ENCODE measurements at regions not wholly inside any gene's neighbourhood (a gene's known extent, or its start where the extent isn't known, plus 50 kb on each side); places are given as distances from the start of the nearest gene placed in this dataset.
"Not testable (repeated sequence)": the region's sequence is repeated elsewhere in the genome, so short reads cannot be mapped to it uniquely, and the experiment has no call there.

GRCh38 chr3:168813225-168813802 lies 717.6 kb upstream of the GOLIM4 start:
- intact Hi-C loops (cut with micrococcal nuclease), result no loop called here
- DNase-seq, result no peak

DNA sequence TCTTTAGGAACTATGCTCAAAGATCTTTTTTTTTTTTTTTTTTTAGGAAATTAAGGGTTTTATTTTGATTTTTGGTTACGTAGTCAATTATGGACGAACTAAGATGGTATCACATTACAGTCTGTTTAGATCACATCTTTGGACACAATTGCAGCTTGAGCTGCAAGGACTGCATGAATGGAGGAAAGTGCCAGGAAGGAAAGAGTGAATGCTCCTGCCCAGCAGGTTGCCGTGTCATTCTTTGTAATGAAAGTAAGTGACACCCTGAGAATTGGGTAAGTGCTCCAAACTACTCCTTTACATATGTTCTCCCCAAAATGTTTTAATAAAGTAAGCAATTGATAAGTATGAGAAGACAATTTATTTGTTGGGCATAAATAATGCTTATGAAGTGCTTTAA lies 716.5 kb upstream of the GOLIM4 start:
- ATAC-seq (no peak), DNase-seq (no peak)
- intact Hi-C loops (cut with micrococcal nuclease), result no loop called here

More at GRCh38 chr3:168813225-168813802, 717.6 kb upstream of the GOLIM4 start:
- no peak for ATAC-seq

DNA sequence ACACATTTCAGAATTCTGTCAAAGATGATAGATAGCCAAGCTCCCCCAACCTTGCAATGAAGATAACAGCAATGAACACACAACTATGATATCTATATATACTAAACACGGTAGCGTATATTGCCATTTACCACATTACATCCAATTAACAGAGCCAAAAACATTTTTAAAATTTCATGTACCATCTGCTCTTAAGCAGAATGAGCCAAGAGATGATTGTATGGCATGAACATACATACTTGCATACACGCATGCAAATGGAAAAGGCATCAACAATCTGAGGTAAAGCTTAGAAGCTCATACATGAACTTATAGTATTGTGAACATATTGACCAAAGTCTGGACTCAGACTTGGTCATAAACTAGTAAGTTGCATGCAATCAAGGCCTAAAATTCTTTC lies 712.9 kb upstream of the GOLIM4 start:
- ATAC-seq, result no peak
- no peak for DNase-seq
- intact Hi-C loops (cut with micrococcal nuclease), result no loop called here

GRCh38 chr3:168807448-168807847 lies 711.7 kb upstream of the GOLIM4 start:
- intact Hi-C loops (cut with micrococcal nuclease), result no loop called here
- no peak for DNase-seq
- no peak for ATAC-seq

DNA sequence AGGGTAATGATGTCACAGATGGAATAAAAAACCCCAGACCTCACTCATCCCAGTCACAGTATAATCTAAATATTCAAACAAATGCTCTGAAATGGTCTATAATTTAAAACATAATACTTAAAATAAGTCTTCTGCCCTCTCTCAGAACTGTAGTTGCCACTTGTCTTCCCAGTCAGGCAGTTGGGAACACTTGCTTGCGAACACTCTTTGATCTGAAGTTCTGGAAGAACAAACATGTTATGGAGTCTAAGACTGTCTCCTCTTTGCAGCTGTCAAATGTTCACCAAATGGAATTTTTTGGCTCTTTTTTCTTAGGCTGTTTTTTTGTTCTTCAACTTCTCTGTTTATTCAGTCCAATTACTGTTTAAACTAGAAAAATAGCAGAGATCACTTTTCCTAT lies 711.1 kb upstream of the GOLIM4 start:
- DNase-seq (no peak), ATAC-seq (no peak)
- intact Hi-C loops (cut with micrococcal nuclease), result no loop called here

GRCh38 chr3:168803536-168803935 lies 707.8 kb upstream of the GOLIM4 start:
- intact Hi-C loops (cut with micrococcal nuclease), result no loop called here
- no peak for ATAC-seq
- no peak for DNase-seq

- ATAC-seq, result no peak
Observed at GRCh38 chr3:168802766-168803165, 707.0 kb upstream of the GOLIM4 start.

GRCh38 chr3:168801794-168802193 lies 706.1 kb upstream of the GOLIM4 start:
- DNase-seq (no peak), ATAC-seq (no peak)
- intact Hi-C loops (cut with micrococcal nuclease), result no loop called here

More at GRCh38 chr3:168802766-168803165, 707.0 kb upstream of the GOLIM4 start:
- intact Hi-C loops (cut with micrococcal nuclease), result no loop called here
- DNase-seq, result no peak

GRCh38 chr3:168796339-168796738 lies 700.6 kb upstream of the GOLIM4 start:
- intact Hi-C loops (cut with micrococcal nuclease), result no loop called here
- DNase-seq (no peak), ATAC-seq (no peak)

- intact Hi-C loops (cut with micrococcal nuclease), result no loop called here
- no peak for ATAC-seq
Observed at GRCh38 chr3:168794427-168794826, 698.7 kb upstream of the GOLIM4 start.

GRCh38 chr3:168782193-168782592 lies 686.5 kb upstream of the GOLIM4 start:
- no peak for DNase-seq
- no peak for ATAC-seq
- intact Hi-C loops (cut with micrococcal nuclease), result no loop called here

More at GRCh38 chr3:168794427-168794826, 698.7 kb upstream of the GOLIM4 start:
- DNase-seq, result no peak

DNA sequence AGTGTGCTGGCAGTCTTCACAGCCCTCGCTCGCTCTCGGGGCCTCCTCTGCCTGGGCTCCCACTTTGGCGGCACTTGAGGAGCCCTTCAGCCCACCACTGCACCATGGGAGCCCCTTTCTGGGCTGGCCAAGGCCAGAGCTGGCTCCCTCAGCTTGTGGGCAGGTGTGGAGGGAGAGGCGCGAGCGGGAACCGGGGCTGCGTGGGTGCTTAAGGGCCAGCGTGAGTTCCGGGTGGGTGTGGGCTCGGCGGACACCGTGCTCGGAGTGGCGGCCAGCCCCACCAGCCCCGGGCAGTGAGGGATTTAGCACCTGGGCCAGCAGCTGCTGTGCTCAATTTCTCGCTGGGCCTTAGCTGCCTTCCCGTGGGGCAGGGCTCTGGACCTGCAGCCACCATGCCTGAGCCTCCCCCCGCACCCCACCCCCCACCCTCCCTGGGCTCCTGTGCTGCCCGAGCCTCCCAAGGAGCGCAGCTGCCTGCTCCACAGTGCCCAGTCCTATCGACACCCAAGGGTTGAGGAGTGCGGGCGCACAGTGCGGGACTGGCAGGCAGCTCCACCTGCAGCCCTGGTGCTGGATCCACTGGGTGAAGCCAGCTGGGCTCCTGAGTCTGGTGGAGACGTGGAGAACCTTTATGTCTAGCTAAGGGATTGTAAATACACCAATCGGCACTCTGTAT lies 684.4 kb upstream of the GOLIM4 start:
- ATAC-seq; DNase-seq; intact Hi-C loops (cut with micrococcal nuclease): not testable (repeated sequence)

DNA sequence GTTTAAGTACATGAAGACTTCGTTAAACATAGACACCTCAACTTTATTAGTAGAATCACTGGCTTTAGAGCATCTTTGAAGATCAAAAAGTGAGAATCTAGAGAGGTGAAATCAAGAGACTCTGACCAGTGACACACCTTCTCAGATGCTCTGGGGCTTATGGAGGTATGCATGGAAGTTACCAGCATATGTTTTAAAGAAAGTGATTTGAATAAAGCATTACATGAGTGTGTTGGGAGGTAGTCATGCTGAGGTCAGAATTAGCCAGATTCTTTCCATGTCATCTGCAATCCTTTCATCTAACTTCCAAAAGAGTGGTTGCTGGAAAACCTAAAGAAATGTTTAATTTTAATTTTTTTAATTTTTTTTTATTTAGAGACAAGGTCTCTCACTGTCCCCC lies 658.0 kb upstream of the GOLIM4 start:
- intact Hi-C loops (cut with micrococcal nuclease), result no loop called here
- no peak for ATAC-seq
- no peak for DNase-seq

DNA sequence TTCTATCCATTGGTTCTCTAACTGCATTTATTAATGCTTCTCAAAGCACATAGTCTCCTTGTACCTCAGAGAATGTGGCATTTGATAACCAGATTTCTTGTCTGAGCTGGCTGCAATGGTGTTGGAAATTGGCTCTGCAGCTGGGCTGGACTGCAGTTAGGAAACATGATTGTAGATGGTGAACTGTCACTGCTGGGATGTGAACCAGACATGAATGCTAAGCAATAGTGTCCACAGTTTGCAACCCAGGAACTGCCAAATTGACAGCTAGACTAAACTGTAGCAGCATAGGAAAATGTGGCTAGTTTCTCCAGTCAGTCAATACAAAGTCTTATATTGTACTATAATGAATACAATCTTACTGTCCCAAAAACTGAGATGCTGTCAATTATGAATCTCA lies 656.6 kb upstream of the GOLIM4 start:
- intact Hi-C loops (cut with micrococcal nuclease), result no loop called here
- DNase-seq (no peak), ATAC-seq (no peak)

- no peak for ATAC-seq
- intact Hi-C loops (cut with micrococcal nuclease), result no loop called here
- DNase-seq, result no peak
Observed at GRCh38 chr3:168747697-168748096, 652.0 kb upstream of the GOLIM4 start.

- ATAC-seq (no peak), DNase-seq (no peak)
- intact Hi-C loops (cut with micrococcal nuclease), result no loop called here
Observed at GRCh38 chr3:168738527-168739325, 643.0 kb upstream of the GOLIM4 start.

GRCh38 chr3:168736202-168736601 lies 640.5 kb upstream of the GOLIM4 start:
- ATAC-seq (no peak), DNase-seq (no peak)
- intact Hi-C loops (cut with micrococcal nuclease), result no loop called here

DNA sequence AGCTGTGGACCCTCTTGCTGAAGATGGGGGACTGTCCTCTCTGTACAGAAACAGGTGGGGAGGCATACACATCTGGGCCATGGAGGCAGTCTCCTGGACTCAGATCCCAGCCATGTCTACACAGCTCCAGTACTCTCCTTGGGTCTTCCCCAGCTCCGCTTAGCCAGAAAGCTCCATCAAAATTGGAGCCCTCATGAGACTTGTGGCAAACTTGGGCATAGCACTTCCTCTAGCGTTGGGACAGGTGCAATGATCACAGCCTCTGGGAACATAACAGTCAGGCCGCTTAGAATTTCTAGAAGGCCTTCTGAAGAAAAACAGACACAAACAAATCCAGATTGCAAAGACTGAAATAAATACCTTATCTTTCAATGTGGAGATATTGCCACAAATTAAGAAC lies 634.3 kb upstream of the GOLIM4 start:
- DNase-seq, result no peak
- intact Hi-C loops (cut with micrococcal nuclease), result no loop called here

GRCh38 chr3:168722091-168722490 lies 626.4 kb upstream of the GOLIM4 start:
- no peak for DNase-seq
- intact Hi-C loops (cut with micrococcal nuclease), result no loop called here

More for the DNA sequence above, 634.3 kb upstream of the GOLIM4 start:
- no peak for ATAC-seq

GRCh38 chr3:168714609-168715240 lies 619.0 kb upstream of the GOLIM4 start:
- intact Hi-C loops (cut with micrococcal nuclease), result no loop called here
- ATAC-seq (no peak), DNase-seq (no peak)

More at GRCh38 chr3:168722091-168722490, 626.4 kb upstream of the GOLIM4 start:
- no peak for ATAC-seq

Data from left ventricle myocardium superior (tissue), 1 donor.